GM19035 (cell line): ENCODE measurements at regions not wholly inside any gene's neighbourhood (a gene's known extent, or its start where the extent isn't known, plus 50 kb on each side); places are given as distances from the start of the nearest gene placed in this dataset.

Experiments
- ATAC-seq: cut with Tn5 transposase; IDR thresholded peaks from one replicate; pipeline ENCODE4 v1.9.1; 2021; ENCODE audit not compliant: unreplicated experiment

GRCh38 chr2:220981926-220982325 is 590.2 kb downstream of the EPHA4 start:
- ATAC-seq = no peak

GRCh38 chr2:220985561-220985960 is 586.5 kb downstream of the EPHA4 start:
- no peak for ATAC-seq

- no peak for ATAC-seq
These were observed 584.3 kb downstream of the EPHA4 start for GRCh38 chr2:220987839-220988238.

DNA sequence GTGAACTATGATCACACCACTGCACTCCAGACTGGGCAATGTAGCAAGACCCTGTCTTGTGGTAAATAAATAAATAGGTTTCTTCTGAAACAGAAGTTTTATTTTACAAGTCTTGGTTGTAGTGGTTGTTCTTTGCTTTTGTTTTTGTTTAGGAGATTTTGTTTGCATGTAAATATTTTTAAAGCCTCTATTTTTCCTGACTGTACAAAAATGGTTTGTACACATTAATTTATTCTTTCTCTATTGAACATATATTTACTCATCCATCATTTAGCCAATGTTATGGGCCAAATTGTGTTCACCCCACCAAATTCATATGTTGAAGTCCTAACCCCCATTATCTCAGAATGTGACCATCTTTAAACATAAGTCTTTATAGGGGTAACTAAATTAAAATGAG is 580.1 kb downstream of the EPHA4 start:
- no peak for ATAC-seq

GRCh38 chr2:220994846-220995245 is 577.3 kb downstream of the EPHA4 start:
- no peak for ATAC-seq

- ATAC-seq = no peak
These were observed 576.5 kb downstream of the EPHA4 start for GRCh38 chr2:220995581-220995980.

- ATAC-seq = no peak
These were observed 573.9 kb downstream of the EPHA4 start for GRCh38 chr2:220998156-220998555.

- ATAC-seq = no peak
These were observed 572.7 kb downstream of the EPHA4 start for GRCh38 chr2:220999356-220999755.

DNA sequence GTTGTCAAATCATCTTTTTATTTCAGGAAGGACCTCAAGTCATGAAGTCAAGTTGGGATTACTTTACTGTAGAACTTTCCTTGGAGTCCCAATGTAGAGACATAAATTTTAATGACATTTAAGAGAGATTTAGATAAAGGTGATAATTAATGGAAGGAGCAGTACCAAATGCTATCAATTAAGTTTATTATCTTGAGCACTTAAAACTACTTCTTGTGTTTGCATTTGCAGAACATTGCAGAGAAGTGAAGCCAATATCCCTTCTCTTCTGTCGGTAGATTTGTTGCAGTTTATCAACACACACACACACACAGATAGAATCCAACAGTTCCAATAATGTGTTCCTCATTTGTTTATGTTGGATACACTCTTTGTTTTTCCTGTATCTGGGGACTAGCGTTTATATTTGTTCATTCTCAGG is 570.7 kb downstream of the EPHA4 start:
- ATAC-seq = no peak

- ATAC-seq = no peak
These were observed 569.9 kb downstream of the EPHA4 start for GRCh38 chr2:221002101-221002685.

- no peak for ATAC-seq
These were observed 566.8 kb downstream of the EPHA4 start for GRCh38 chr2:221005338-221005737.

DNA sequence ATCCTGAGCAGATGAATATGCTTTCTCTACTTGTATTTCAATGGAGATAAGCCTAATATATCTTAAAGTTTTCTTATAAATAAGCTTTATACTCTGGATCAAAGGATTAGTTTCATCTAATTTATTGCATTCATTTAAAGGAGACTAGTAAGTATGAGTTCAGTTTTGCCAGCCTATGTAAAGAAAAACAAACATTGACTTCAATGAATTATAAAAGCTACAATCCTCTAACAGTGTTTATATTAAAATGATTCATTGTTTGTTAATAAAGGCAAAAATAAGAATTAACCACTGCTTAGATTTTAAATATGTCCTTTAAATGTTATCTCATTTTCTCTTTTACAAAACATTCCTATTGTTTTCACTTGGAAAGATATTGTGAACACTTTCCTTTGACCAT is 566.0 kb downstream of the EPHA4 start:
- ATAC-seq = no peak

GRCh38 chr2:221016551-221016950 is 555.6 kb downstream of the EPHA4 start:
- ATAC-seq = no peak

DNA sequence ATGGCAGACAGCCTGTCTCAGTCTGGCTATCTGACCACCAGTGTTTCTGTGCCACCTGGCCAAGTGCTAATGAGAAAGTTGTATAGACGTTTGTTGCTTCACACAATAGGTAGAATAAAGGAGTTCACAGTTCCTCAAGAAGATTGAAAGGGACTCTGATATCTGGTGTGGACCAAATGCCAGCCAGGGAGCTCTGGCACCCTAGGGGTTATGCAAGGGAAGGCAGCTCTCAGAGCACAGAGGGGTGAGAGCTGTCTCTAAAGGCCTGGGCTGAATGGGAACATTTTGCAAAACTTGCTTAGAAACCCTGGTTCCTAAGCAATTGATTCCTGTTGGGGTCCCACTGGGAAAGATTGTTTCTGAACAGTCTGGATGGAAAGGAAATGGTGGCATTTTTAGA is 553.8 kb downstream of the EPHA4 start:
- ATAC-seq = no peak

- ATAC-seq = no peak
These were observed 552.4 kb downstream of the EPHA4 start for GRCh38 chr2:221019668-221020067.

GRCh38 chr2:221022554-221022953 is 549.5 kb downstream of the EPHA4 start:
- ATAC-seq = no peak

GRCh38 chr2:221025398-221025797 is 546.7 kb downstream of the EPHA4 start:
- no peak for ATAC-seq

DNA sequence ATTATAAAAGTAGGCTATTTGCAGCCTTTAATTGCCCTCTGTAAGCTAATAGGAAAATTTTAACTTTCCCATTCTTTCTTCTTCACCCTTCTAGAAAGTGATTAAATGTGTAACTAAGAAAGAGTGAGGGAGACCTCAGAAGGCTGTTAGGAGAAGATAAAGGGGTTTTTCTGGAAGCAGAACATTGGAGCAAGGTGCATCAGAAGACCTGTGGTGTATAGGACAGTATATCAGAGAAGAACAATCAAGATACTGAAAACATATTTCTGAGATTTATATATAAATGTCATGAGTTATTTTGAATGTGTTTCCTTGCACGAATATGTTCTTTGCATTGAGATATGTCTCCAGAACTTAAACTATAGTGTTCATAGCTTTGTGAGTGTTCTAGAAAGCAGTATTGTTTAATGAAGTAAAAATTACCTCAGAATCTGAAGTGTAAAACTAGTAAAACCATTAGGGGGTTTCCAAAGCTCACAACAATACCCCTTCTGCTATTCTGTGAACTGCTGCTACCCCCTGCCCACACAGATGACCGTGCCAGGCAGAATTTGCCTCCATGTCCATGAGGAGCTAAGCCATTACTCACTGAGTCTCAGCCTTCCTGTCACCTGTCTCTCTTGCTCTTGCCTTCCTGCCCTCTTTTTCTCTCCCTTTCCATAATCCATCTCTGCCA is 537.9 kb downstream of the EPHA4 start:
- ATAC-seq = no peak

DNA sequence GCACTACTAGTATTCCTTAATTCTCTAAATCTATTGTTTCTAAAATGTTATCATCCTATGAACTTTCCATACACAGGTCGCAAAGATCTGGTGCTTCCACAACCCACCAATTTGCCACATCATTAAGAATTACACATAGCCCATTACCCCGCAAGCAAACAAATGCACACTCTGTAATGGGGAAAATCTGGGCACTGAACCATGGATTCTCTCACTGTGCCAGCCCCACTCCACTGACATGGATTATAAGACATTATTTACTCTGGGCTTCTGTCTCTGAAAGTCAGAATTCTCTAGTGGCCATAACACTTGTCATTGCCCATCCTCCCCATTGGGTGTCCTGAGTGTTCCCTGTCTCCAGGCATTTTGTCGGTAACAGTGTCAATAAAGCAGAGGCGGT is 537.1 kb downstream of the EPHA4 start:
- ATAC-seq = no peak

GRCh38 chr2:221042926-221043325 is 529.2 kb downstream of the EPHA4 start:
- ATAC-seq = no peak

GRCh38 chr2:221044781-221045180 is 527.3 kb downstream of the EPHA4 start:
- no peak for ATAC-seq

- peak; percentile 71 for ATAC-seq
These were observed 521.9 kb downstream of the EPHA4 start for GRCh38 chr2:221050020-221050795.
